HG02885 (cell line): ENCODE measurements at regions not wholly inside any gene's neighbourhood (a gene's known extent, or its start where the extent isn't known, plus 50 kb on each side); places are given as distances from the start of the nearest gene placed in this dataset.
"Not testable (repeated sequence)": the region's sequence is repeated elsewhere in the genome, so short reads cannot be mapped to it uniquely, and the experiment has no call there.

Experiments
- ATAC-seq: cut with Tn5 transposase; IDR thresholded peaks from one replicate; pipeline ENCODE4 v1.9.1; 2021; ENCODE audit warnings: mild to moderate bottlenecking; ENCODE audit not compliant: unreplicated experiment, poor library complexity

GRCh38 chr11:81840380-81840779 is 893.3 kb downstream of the FAM181B start:
- ATAC-seq, result no peak

GRCh38 chr11:81839976-81840375 is 893.7 kb downstream of the FAM181B start:
- no peak for ATAC-seq

GRCh38 chr11:81839016-81839415 is 894.6 kb downstream of the FAM181B start:
- ATAC-seq, result no peak

GRCh38 chr11:81829976-81830375 is 903.7 kb downstream of the FAM181B start:
- ATAC-seq, result no peak

- no peak for ATAC-seq
These were observed 908.3 kb downstream of the FAM181B start for GRCh38 chr11:81825346-81825745.

- ATAC-seq, result no peak
These were observed 914.2 kb downstream of the FAM181B start for GRCh38 chr11:81819462-81819861.

- no peak for ATAC-seq
These were observed 928.8 kb downstream of the FAM181B start for GRCh38 chr11:81804858-81805257.

- ATAC-seq, result no peak
These were observed 931.1 kb downstream of the FAM181B start for GRCh38 chr11:81802591-81802990.

- ATAC-seq, result no peak
These were observed 941.2 kb downstream of the FAM181B start for GRCh38 chr11:81792416-81792815.

GRCh38 chr11:81787584-81788049 is 946.0 kb downstream of the FAM181B start:
- ATAC-seq, result peak; percentile 75

GRCh38 chr11:81772166-81772565 is 961.5 kb downstream of the FAM181B start:
- ATAC-seq, result no peak

- ATAC-seq, result not testable (repeated sequence)
These were observed 963.8 kb downstream of the FAM181B start for GRCh38 chr11:81769906-81770305.

- no peak for ATAC-seq
These were observed 976.6 kb downstream of the FAM181B start for GRCh38 chr11:81756864-81757595.

- ATAC-seq, result no peak
These were observed 984.4 kb downstream of the FAM181B start for GRCh38 chr11:81749245-81749644.

GRCh38 chr11:81744336-81745116 is 989.1 kb downstream of the FAM181B start:
- ATAC-seq, result no peak

GRCh38 chr11:81725701-81726100 is 1008.0 kb downstream of the FAM181B start:
- no peak for ATAC-seq

- no peak for ATAC-seq
These were observed 1016.0 kb downstream of the FAM181B start for GRCh38 chr11:81717695-81718094.

GRCh38 chr11:81707881-81708280 is 1025.8 kb downstream of the FAM181B start:
- ATAC-seq, result no peak

GRCh38 chr11:81705283-81705682 is 1028.4 kb downstream of the FAM181B start:
- ATAC-seq, result no peak

GRCh38 chr11:81700076-81700475 is 1033.6 kb downstream of the FAM181B start:
- ATAC-seq, result no peak

- ATAC-seq, result no peak
These were observed 1046.6 kb downstream of the FAM181B start for GRCh38 chr11:81687057-81687456.

GRCh38 chr11:81674211-81674610 is 1059.5 kb downstream of the FAM181B start:
- peak; percentile 83 for ATAC-seq
